Sigmoid colon (tissue), 4 donors: ENCODE measurements at regions not wholly inside any gene's neighbourhood (a gene's known extent, or its start where the extent isn't known, plus 50 kb on each side); places are given as distances from the start of the nearest gene placed in this dataset.

Experiments used
- CTCF ChIP-seq, 4 experiments: fragments of 450-650 bp in 3 of 4; fragments of 200-600 bp in 1 of 4; IDR thresholded peaks; one replicate each; pipeline ENCODE4 v1.5.1; 2016 to 2019; ENCODE audit warnings: antibody characterized with exemption in 4 of 4, mild to moderate bottlenecking in 3 of 4, moderate library complexity in 2 of 4
- POLR2AphosphoS5 ChIP-seq, 4 donors: sonication (generic); formaldehyde crosslinking; IDR thresholded peaks; one replicate each; pipeline ENCODE4 v1.6.1; 2017; ENCODE audit warnings: antibody characterized with exemption in 4 of 4

GRCh38 chr12:25833657-25834056 lies 124.8 kb upstream of the RASSF8 start:
- TF ChIP-seq CTCF (IDR thresholded peaks at IDR 0.05) (no peak), POLR2AphosphoS5 (IDR thresholded peaks at IDR 0.05) (no peak)
